Nephron (organoid): ENCODE measurements at regions not wholly inside any gene's neighbourhood (a gene's known extent, or its start where the extent isn't known, plus 50 kb on each side); places are given as distances from the start of the nearest gene placed in this dataset.

ENCODE experiments used
- H3K27ac Mint-ChIP-seq, 3 experiments: 2 replicates each; pipeline ENCODE4 v1.8.0; 2020; ENCODE audit warnings: mixed read lengths in 3 of 3, mild to moderate bottlenecking in 2 of 3, moderate library complexity in 1 of 3
- H3K27me3 Mint-ChIP-seq: 2 replicates; pipeline ENCODE4 v1.8.0; 2021; ENCODE audit warnings: low read depth, mild to moderate bottlenecking, moderate library complexity, mixed read lengths
- H3K36me3 Mint-ChIP-seq: 2 replicates; pipeline ENCODE4 v1.8.0; 2020; ENCODE audit warnings: low read depth, mixed read lengths
- H3K4me1 Mint-ChIP-seq: 2 replicates; pipeline ENCODE4 v1.8.0; 2020; ENCODE audit warnings: mixed read lengths
- H3K4me3 Mint-ChIP-seq, 3 experiments: 2 replicates each; pipeline ENCODE4 v1.8.0; 2020; ENCODE audit warnings: mild to moderate bottlenecking in 3 of 3, mixed read lengths in 3 of 3, moderate library complexity in 2 of 3
- H3K9me3 Mint-ChIP-seq: 2 replicates; pipeline ENCODE4 v1.8.0; 2020; ENCODE audit warnings: mixed read lengths
- CTCF ChIP-seq, 3 experiments: fragments of 200-600 bp; sonication (generic); IDR thresholded peaks; one replicate each; pipeline ENCODE4 v1.5.0; 2021; ENCODE audit warnings: antibody characterized with exemption in 3 of 3; ENCODE audit not compliant: unreplicated experiment in 3 of 3

- no peaks in the 10 kb centered on the region for H3K27me3 Mint-ChIP-seq
- no peak overlapping the region for H3K4me3 Mint-ChIP-seq
- H3K36me3 Mint-ChIP-seq = no peaks in the 10 kb centered on the region
- peaks cover 5% of the 10 kb centered on the region for H3K9me3 Mint-ChIP-seq
- no peak for TF ChIP-seq CTCF (IDR thresholded peaks at IDR 0.05; ENCODE audit: unreplicated experiment in 3 of 3)
- H3K27ac Mint-ChIP-seq = no peak overlapping the region
- no peaks in the 10 kb centered on the region for H3K4me1 Mint-ChIP-seq
Observed at GRCh38 chr5:144896473-144896872, 725.8 kb downstream of the KCTD16 start.

GRCh38 chr5:144886668-144887067 is 716.0 kb downstream of the KCTD16 start:
- H3K36me3 Mint-ChIP-seq = no peaks in the 10 kb centered on the region
- no peak for TF ChIP-seq CTCF (IDR thresholded peaks at IDR 0.05; ENCODE audit: unreplicated experiment in 3 of 3)
- peaks cover 11% of the 10 kb centered on the region for H3K9me3 Mint-ChIP-seq
- no peaks in the 10 kb centered on the region for H3K27me3 Mint-ChIP-seq
- no peak overlapping the region for H3K4me3 Mint-ChIP-seq
- H3K27ac Mint-ChIP-seq = no peak overlapping the region
- no peaks in the 10 kb centered on the region for H3K4me1 Mint-ChIP-seq

- no peaks in the 10 kb centered on the region for H3K9me3 Mint-ChIP-seq
- no peaks in the 10 kb centered on the region for H3K4me1 Mint-ChIP-seq
- H3K36me3 Mint-ChIP-seq = no peaks in the 10 kb centered on the region
- no peak overlapping the region for H3K4me3 Mint-ChIP-seq
- H3K27me3 Mint-ChIP-seq = no peaks in the 10 kb centered on the region
- no peak overlapping the region for H3K27ac Mint-ChIP-seq
- no peak for TF ChIP-seq CTCF (IDR thresholded peaks at IDR 0.05; ENCODE audit: unreplicated experiment in 3 of 3)
Observed at GRCh38 chr5:144882739-144883283, 712.1 kb downstream of the KCTD16 start.

GRCh38 chr5:144880513-144880912 is 709.8 kb downstream of the KCTD16 start:
- Mint-ChIP-seq H3K4me1 (no peaks in the 10 kb centered on the region), H3K27me3 (no peaks in the 10 kb centered on the region), H3K27ac (no peak overlapping the region), H3K36me3 (no peaks in the 10 kb centered on the region), H3K9me3 (no peaks in the 10 kb centered on the region), H3K4me3 (no peak overlapping the region)
- no peak for TF ChIP-seq CTCF (IDR thresholded peaks at IDR 0.05; ENCODE audit: unreplicated experiment in 3 of 3)

GRCh38 chr5:144876990-144877389 is 706.3 kb downstream of the KCTD16 start:
- no peaks in the 10 kb centered on the region for H3K36me3 Mint-ChIP-seq
- no peak for TF ChIP-seq CTCF (IDR thresholded peaks at IDR 0.05; ENCODE audit: unreplicated experiment in 3 of 3)
- no peak overlapping the region for H3K27ac Mint-ChIP-seq
- no peaks in the 10 kb centered on the region for H3K27me3 Mint-ChIP-seq
- no peaks in the 10 kb centered on the region for H3K9me3 Mint-ChIP-seq
- no peak overlapping the region for H3K4me3 Mint-ChIP-seq
- no peaks in the 10 kb centered on the region for H3K4me1 Mint-ChIP-seq

GRCh38 chr5:144873076-144873475 is 702.4 kb downstream of the KCTD16 start:
- Mint-ChIP-seq H3K4me1 (no peaks in the 10 kb centered on the region), H3K9me3 (no peaks in the 10 kb centered on the region), H3K4me3 (no peak overlapping the region), H3K27me3 (no peaks in the 10 kb centered on the region), H3K36me3 (no peaks in the 10 kb centered on the region), H3K27ac (no peak overlapping the region)
- TF ChIP-seq CTCF (IDR thresholded peaks at IDR 0.05; ENCODE audit: unreplicated experiment in 3 of 3) = no peak
